HG03066 (cell line): ENCODE measurements at regions not wholly inside any gene's neighbourhood (a gene's known extent, or its start where the extent isn't known, plus 50 kb on each side); places are given as distances from the start of the nearest gene placed in this dataset.
A peak's percentile ranks its signal among the peaks of the same experiment; 100 is the strongest.

Source experiments
- ATAC-seq: cut with Tn5 transposase; IDR thresholded peaks from one replicate; pipeline ENCODE4 v1.9.1; 2021; ENCODE audit warnings: low read depth; ENCODE audit not compliant: unreplicated experiment

DNA sequence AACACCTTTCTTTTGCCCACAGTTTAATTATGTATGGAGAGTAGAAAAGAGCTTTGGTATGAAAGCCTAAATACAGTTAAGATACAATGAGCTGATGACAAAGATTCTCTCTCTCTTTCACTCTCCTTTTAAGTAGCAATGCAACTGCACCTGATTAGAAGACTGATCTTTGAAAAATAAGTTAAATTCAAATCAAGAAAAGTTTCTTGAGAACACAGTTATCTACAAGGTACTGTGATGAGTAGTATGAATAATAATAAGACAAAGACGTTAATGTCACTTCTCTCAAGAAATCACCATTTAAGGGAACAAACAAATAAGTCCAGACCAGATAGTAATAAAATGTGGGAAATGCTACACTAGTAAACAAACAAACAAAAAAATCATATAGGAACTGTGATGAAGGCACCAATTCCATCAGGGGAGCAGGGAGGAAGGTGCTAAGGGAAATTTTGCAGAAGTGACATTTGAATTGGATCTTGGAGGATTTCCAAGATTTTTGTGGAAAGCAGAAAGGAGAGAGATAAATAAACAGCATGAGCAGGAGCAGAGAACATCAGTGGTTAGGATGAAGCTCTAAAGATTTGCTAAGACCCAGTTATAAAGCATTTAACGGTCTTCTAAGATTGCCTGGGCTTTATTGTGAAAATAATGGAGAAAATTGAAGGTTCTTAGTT lies 65.2 kb upstream of the STK38L start:
- ATAC-seq: no peak

DNA sequence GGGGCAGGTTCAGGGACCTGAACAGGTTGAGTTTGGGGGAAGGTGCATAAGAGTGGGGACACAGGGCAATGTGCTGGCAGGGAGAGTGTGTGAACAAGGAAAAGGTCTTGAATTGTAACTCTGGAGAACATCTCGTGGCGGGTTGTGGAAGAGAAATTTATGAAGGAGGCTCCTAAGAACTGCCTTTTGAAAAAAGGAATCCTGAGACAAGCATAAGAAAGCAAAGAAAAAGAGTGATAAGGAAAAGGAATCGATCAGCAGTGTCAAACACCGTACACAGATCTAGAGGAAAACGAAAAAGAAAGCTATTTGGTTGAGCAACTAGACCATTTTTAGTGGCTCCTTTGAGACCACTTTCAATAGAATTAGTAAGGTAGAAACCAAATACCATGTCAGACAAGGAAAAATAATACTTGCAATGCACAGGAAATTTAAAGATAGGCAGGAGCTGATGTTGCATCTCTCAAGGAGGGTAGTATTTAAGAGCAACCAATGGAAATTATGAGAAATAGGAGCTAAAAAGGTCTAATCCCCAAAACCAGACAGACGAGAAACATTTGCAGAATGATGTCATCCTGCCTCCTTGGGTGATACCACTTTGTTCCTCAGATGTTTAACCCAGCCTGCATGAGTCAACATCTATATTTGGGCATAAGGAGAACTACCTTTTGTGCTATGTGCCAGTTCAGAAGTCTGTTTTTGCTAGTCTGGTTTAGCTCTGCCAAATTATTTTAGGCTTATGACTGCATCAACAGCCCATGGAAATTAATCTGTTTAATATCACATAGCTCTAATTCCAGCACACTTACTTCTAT lies 64.5 kb upstream of the STK38L start:
- ATAC-seq: peak; percentile 92

DNA sequence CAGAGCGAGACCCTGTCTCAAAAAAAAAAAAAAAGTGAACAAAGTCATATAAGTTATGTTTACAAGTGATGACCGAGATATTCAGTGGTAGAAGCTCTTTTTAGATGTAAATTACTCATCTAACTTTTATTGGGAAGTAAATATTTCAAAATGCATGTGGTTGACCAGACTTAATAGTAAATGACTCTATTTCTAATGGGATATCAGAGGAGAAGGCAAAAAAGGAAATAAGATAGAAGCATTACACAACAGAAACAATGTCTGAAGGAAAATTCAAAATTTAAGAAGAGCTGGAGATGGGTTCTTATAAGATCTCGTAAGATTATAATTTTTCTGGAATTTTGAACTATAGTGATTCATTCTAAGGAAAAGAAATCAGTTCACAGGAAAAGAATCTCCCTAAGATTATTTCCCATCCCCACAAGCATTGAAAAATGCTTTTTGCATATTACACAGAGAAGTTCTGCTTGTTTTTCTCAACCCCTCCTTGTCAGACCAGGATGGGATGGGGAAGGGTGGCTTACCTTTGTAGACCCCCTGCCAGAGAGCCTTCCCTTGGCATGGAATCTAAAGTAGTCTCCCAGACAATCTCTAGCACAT lies 63.1 kb upstream of the STK38L start:
- no peak for ATAC-seq

DNA sequence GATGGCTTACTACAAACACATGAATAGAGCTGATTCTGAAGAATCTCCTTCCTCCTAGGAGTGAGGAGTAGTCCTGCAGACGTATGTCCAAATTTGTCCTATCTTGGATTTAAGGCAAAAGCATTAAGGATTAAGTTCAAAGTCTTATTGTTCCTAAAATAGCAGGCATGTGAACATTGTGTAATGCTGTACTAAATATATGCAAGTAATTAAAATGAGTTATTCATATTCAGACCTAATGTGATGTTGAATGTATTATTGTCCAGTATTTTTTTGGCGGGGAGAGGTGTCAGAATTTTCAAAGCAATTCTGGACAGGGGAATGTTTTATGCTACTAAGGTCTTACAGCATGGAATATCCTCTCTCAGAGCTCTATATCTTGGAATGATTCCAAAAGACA lies 60.7 kb upstream of the STK38L start:
- no peak for ATAC-seq

DNA sequence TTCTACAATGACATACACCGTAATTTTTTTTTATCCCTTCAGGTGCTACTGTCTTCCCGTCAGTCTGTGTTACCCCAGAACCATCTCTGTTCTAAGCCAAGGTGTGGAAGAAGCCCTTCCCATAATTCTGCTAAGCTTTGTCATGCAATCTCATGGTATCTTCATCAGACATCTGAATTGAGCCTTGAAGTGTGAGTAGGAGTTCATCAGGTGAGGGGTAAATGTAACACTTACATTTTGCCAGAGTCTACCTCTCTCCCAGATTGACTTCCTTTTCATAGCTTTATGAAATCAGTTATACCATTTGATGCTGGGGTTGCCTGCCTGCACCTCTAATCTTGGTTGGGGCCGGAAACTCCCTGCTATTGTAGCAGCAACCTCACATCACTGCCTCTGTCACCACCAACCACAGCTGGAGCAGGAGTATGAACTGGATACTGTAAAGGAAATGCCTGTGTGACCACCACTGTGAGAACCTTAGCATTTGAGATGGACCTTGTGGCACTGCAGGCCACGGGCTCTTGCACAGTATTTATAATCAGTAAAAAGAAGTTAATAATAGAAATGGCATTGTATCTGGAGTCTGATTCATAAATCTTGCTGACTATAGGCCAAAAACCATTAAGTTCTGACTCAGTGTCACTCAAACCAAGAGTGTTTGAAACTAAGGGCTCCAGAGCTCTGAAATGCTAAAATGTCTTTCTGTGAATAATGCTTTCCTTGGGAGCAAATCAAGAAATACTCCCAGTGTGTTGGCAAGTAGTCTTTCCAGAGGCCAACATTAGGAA lies 58.7 kb upstream of the STK38L start:
- peak; percentile 88 for ATAC-seq

DNA sequence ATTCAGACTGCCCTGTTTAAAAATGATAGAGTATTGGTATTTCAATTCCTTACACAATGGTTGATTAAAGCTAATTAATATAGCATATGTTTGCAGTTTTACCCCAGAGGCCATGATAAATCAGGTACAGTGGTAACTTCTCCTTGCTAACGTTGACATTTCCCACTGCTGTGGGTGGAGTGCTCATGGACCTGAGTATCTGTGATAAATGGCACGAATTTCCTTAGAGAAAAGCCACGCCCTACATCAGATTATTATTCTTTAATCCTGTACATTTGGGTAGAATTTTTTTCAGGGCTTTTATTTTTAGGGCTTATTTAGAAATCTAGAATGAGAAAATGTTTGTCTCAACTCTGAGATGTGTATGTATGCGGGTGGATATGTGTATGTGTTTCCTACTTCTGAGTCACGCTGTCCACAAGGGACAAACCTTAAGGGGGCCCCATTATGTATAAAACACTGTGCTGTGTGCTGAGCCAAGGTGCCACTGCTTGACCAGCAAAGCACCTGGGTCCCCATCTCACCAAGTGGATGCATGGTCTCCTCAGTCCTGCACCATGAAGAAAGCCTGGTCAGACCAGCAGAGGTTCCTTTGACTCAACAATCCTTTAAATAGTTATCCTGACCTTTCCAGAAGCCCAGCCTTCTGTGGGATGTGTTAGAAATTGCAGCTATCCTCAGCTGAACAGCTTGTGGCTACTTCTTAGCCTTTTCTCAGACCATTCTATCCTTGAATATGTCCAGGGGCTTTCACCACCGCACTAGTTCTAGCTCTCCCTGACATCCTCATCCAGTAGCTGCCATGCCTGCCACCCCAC lies 57.9 kb upstream of the STK38L start:
- no peak for ATAC-seq

DNA sequence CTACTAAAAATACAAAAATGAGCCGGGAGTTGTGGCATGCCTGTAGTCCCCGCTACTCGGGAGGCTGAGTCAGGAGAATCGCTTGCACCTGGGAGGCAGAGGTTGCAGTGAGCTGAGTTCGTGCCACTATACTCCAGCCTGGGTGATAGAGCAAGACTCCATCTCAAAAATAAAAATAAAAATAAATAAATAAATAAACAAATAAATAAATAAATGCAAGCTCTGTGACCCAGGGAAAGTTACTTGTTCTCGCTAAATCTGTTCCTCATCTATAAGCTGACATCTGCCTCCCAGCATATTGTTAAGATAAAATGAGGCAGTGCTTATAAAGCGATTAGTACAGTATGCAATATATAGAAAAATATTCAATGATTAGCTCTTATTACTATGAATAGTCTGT lies 56.4 kb upstream of the STK38L start:
- no peak for ATAC-seq

DNA sequence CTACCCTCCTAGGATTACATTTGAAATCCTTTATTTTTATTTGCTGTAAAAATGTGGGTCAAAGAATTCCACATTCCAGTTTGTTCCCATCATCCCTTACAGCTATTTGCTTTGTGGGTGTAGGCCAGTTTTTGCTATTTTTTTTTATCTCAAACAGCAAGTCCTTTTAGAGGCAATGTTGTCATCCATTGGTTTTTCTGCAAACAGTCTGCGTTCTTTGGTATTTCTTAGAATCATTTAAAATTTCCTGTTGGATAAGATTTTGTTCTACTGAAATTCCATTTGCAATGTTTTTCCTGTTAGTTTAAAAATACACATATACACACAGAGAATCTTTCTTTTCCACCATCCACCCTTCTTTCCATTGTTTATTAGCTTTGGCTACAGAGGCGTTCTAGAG lies 53.3 kb upstream of the STK38L start:
- no peak for ATAC-seq

DNA sequence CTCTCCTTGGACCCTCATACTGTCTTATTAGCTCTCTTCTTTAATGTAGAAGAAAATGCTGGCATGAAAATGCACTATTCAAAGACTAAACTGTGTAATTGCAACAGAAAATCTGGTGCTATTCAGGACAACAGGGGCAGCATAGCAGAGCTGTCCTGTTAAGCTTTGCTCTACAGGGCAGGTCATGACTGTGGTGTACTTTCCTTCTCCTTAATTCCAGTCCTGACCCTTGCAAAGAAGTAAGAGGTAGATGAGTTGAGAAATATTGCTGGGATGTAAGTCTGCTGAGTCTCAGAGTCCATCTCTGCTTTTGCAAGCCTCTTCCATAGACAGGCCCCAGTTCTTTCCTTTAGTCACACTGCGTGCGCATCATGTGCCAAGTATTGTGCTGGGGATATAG lies 52.6 kb upstream of the STK38L start:
- ATAC-seq: no peak

DNA sequence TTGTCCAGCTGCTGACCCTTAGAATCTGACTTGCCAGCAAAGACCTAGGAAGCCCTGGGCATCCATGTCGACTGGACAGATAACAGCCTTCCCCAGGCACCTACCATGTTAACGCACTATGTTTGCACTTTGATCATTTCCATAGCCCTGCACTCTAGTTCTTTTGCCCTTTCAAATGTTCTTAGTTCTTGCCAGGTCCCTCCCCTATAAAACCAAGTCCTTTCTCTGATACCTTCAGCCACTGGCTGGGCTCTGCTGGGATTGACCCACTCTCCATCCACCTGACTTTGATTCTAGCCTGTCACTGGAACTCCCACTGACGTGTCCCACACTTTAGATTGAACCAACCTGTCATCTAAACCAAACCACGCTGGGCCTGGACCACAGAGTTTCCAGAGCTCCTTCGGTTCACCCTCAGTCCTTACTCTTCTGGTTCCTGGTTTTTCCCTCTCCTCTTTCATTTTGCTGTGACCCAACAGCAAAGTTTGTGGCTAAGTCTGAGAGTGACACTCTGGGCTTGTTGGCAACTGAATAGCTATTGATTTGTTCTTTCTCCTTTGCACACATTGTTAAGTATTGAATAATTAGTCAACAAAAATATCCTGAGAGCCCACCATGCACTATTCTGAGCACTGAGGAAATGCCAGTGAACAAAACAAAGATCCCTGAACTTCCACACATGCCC lies 51.8 kb upstream of the STK38L start:
- ATAC-seq: no peak

DNA sequence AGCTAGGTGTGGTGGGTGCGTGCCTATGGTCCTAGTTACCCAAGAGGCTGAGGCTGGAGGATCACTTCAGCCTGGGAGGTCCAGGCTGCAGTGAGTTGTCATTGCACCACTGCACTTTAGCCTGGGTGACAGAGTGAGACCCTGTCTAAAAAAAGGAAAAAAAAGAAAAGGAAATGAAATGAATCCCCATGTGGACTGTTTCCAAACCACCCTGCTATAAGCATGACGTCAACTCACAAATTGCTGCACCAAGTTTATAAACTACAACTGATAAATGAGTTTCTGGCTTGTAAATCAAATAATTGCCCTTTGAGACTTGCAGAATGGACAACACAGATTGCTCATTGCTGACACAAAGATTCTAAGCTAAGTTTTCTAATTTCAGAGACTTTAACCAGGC lies 51.0 kb upstream of the STK38L start:
- no peak for ATAC-seq

DNA sequence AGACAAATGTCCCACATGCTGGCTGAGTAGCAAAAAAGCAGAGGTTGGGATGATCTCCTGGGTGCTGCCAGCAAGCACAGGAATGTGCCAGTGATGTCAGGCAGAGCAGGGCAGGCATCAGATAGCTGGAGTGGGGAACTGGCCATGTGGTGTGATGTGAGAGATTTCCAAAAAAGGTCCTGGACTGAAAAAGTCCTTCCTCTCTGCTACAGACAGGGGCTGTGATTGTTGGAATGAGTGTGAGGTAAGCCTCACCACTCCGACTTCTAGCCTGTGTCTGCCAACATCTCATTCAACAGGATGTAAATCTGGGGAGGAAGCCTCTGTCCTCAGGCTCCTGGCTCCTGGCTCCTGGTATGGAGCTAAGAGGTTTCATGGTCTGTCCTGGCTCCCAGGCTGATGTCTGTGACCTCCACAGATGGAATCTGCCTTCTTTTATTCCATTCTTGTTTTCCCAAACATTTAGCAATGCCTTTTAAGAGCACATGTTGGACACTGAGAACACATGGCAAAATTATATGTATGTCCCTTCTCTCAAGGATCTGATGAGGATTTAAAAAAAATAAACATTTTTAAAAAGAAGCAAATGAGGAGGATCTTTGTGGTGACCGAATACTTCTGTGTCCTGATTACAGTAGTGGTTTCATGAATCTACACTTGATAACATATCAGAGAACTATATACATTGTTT lies 50.1 kb upstream of the STK38L start:
- ATAC-seq: no peak
